Endothelial cell of umbilical vein (primary cell): ENCODE measurements at regions not wholly inside any gene's neighbourhood (a gene's known extent, or its start where the extent isn't known, plus 50 kb on each side); places are given as distances from the start of the nearest gene placed in this dataset.

ENCODE experiments used
- BruUV-seq: library from RNA; stranded (reverse); fragments of 400-500 nt; replicated peaks from 2 replicates; lab custom pipeline; 2021; lab: Mats Ljungman, UMichigan
- CTCF ChIA-PET: fragments of 300-600, 350-600 bp; sonication (Branson Sonifier 250); formaldehyde crosslinking; loops from one replicate; lab custom pipeline; 2021; ENCODE audit warnings: antibody characterized with exemption, inconsistent platforms; lab: Charles Lee
- POLR2A ChIA-PET: fragments of 300-600, 350-600 bp; sonication (Branson Sonifier 250); formaldehyde crosslinking; loops from one replicate; lab custom pipeline; 2021; ENCODE audit warnings: antibody characterized with exemption, inconsistent platforms; lab: Charles Lee
- DNase-seq: peaks from one replicate; pipeline ENCODE4 v3.0.0-alpha.2; 2011; ENCODE audit warnings: low read depth, low spot score
- FAIRE-seq: peaks from 2 replicates; lab custom pipeline; 2011; peaks lifted over from hg19 to GRCh38; lab: Jason Lieb, UNC
- H2AFZ ChIP-seq: 2 replicates; pipeline ENCODE4 v1.6.0; 2012; ENCODE audit warnings: low read depth, low read length, control low read depth, inconsistent platforms
- H3K27ac ChIP-seq: 2 replicates; pipeline ENCODE4 v1.5.1; 2011; ENCODE audit warnings: low read depth, mild to moderate bottlenecking, control low read depth, low read length, moderate library complexity; ENCODE audit not compliant: insufficient read depth
- H3K27me3 ChIP-seq, 2 experiments: 2 replicates each; pipeline versions ENCODE4 v1.6.0 to v1.6.1; 2011; ENCODE audit warnings: low read length in 2 of 2, mixed read lengths in 1 of 2; ENCODE audit not compliant: control insufficient read depth in 2 of 2, insufficient read depth in 2 of 2
- H3K36me3 ChIP-seq, 2 experiments: 2 replicates in 1 of 2; 3 replicates in 1 of 2; pipeline ENCODE4 v1.5.1; 2011; ENCODE audit warnings: low read length in 2 of 2, mild to moderate bottlenecking in 1 of 2, moderate library complexity in 1 of 2; ENCODE audit not compliant: control insufficient read depth in 2 of 2, insufficient read depth in 2 of 2; ENCODE audit errors: extremely low read depth in 1 of 2
- H3K4me1 ChIP-seq: 3 replicates; pipeline ENCODE4 v1.5.1; 2011; ENCODE audit warnings: mild to moderate bottlenecking, low read length; ENCODE audit not compliant: control insufficient read depth, insufficient read depth; ENCODE audit errors: extremely low read depth
- H3K4me2 ChIP-seq: 2 replicates; pipeline ENCODE4 v1.6.1; 2011; ENCODE audit warnings: low read length, control low read depth, mixed read lengths; ENCODE audit not compliant: insufficient read depth
- H3K4me3 ChIP-seq, 3 experiments: fragments of 200-600 bp in 1 of 3; sonication (generic), shearing (Covaris generic) in 1 of 3; replicated peaks in 1 of 3; 2 replicates each; pipeline ENCODE4 v1.5.1; 2011 to 2016; ENCODE audit warnings: control low read depth in 3 of 3, low read length in 3 of 3, mild to moderate bottlenecking in 2 of 3, inconsistent platforms in 1 of 3, low read depth in 1 of 3, moderate library complexity in 1 of 3; ENCODE audit not compliant: insufficient read depth in 1 of 3
- H3K79me2 ChIP-seq: 2 replicates; pipeline ENCODE4 v1.6.0; 2012; ENCODE audit warnings: low read length, inconsistent platforms; ENCODE audit not compliant: control insufficient read depth, insufficient read depth
- H3K9ac ChIP-seq: replicated peaks from 2 replicates; pipeline ENCODE3; 2011; ENCODE audit warnings: low read length, control low read depth; ENCODE audit not compliant: insufficient read depth; ENCODE audit errors: extremely low read depth
- H3K9me1 ChIP-seq: replicated peaks from 3 replicates; pipeline ENCODE4 v1.6.0; 2011; ENCODE audit warnings: mild to moderate bottlenecking, low read length; ENCODE audit not compliant: control insufficient read depth, insufficient read depth; ENCODE audit errors: extremely low read depth
- H3K9me3 ChIP-seq: replicated peaks from 2 replicates; pipeline ENCODE4 v1.5.1; 2012; ENCODE audit warnings: low read length, inconsistent platforms; ENCODE audit not compliant: control insufficient read depth, insufficient read depth
- H4K20me1 ChIP-seq: replicated peaks from 2 replicates; pipeline ENCODE3; 2011; ENCODE audit warnings: mild to moderate bottlenecking, low read length; ENCODE audit not compliant: control insufficient read depth, insufficient read depth; ENCODE audit errors: extremely low read depth
- CTCF ChIP-seq, 2 donors: IDR thresholded peaks; 1 replicate in 1 of 2; 2 replicates in 1 of 2; pipeline ENCODE4 v1.5.1; 2011; ENCODE audit warnings: low read length in 2 of 2, mild to moderate bottlenecking in 2 of 2, moderate library complexity in 2 of 2, control low read depth in 1 of 2, inconsistent platforms in 1 of 2, low read depth in 1 of 2; ENCODE audit not compliant: insufficient read depth in 1 of 2; ENCODE audit errors: extremely low read depth in 1 of 2
- EZH2 ChIP-seq: IDR thresholded peaks from 2 replicates; pipeline ENCODE4 v1.6.1; 2012; ENCODE audit warnings: borderline replicate concordance, low read depth, mild to moderate bottlenecking, moderate library complexity, low read length, inconsistent platforms; ENCODE audit not compliant: severe bottlenecking
- FOS ChIP-seq: IDR thresholded peaks from 2 replicates; pipeline ENCODE4 v1.6.1; 2011; ENCODE audit warnings: mild to moderate bottlenecking, low read length, moderate library complexity, borderline replicate concordance; ENCODE audit not compliant: insufficient read depth
- GATA2 ChIP-seq: IDR thresholded peaks from 2 replicates; pipeline ENCODE4 v1.7.0; 2011; ENCODE audit warnings: low read depth, mild to moderate bottlenecking, moderate library complexity, mixed read lengths, low read length; ENCODE audit not compliant: insufficient read length, insufficient read depth
- JUN ChIP-seq: IDR thresholded peaks from 2 replicates; pipeline ENCODE4 v1.6.1; 2011; ENCODE audit warnings: borderline replicate concordance, low read depth; ENCODE audit not compliant: insufficient read length, insufficient read depth
- MAX ChIP-seq: IDR thresholded peaks from 2 replicates; pipeline ENCODE4 v1.6.1; 2011; ENCODE audit not compliant: insufficient read depth, insufficient read length
- MYC ChIP-seq: IDR thresholded peaks from one replicate; pipeline ENCODE4 v1.6.1; 2011; ENCODE audit warnings: mild to moderate bottlenecking, low read depth, low read length
- POLR2A ChIP-seq: IDR thresholded peaks from 2 replicates; pipeline ENCODE4 v1.6.1; 2012; ENCODE audit warnings: low read depth, mild to moderate bottlenecking, control low read depth, low read length
- POLR2AphosphoS5 ChIP-seq: IDR thresholded peaks from 2 replicates; pipeline ENCODE4 v1.6.1; 2012; ENCODE audit warnings: low read depth, mild to moderate bottlenecking, control low read depth, low read length, moderate library complexity; ENCODE audit not compliant: insufficient read depth
- dilution Hi-C: fragments of 300-500 bp; cut with MboI; formaldehyde crosslinking; loops from one replicate; pipeline ENCODE4 v1.15.0; 2019; ENCODE audit warnings: low sequenced_read_pairs; ENCODE audit not compliant: extremely low pct_ligation_motif_present
- intact Hi-C: fragments of 100-400 bp; cut with micrococcal nuclease; formaldehyde crosslinking; loops from one replicate; pipeline ENCODE4 v1.10.0; 2022

GRCh38 chr10:78699971-78700370, 368.8 kb upstream of the ZMIZ1 start:
- no peak overlapping the region for H3K27ac ChIP-seq
- H4K20me1 ChIP-seq = no peaks in the 10 kb centered on the region
- no peaks in the 10 kb centered on the region for H3K27me3 ChIP-seq
- H3K4me2 ChIP-seq = peak overlapping the region; percentile 40
- no peaks in the 10 kb centered on the region for H3K36me3 ChIP-seq
- ChIA-PET CTCF (interaction anchor here (1.0 to 1.2 kb wide), 2 partner anchors 9 to 14 kb away, joined by 3 read pairs; no protein-coding TSS in a partner anchor), POLR2A (interaction anchor here (0.6 kb wide), 1 partner anchor 10 kb away, joined by 3 read pairs; no protein-coding TSS in a partner anchor)
- dilution Hi-C loops (no loop called here), intact Hi-C loops (loop anchor here (2.0 to 5.0 kb wide), 2 partner anchors 57 to 272 kb away; no protein-coding TSS in a partner anchor)
- no peaks in the 10 kb centered on the region for H3K9me1 ChIP-seq
- H3K4me1 ChIP-seq = peaks cover 17% of the 10 kb centered on the region
- FAIRE-seq = no peak
- no peak overlapping the region for H2AFZ ChIP-seq
- no peaks in the 10 kb centered on the region for H3K9me3 ChIP-seq
- no peak for DNase-seq
- TF ChIP-seq JUN (no peak), POLR2AphosphoS5 (no peak), MYC (no peak), FOS (no peak), GATA2 (no peak), EZH2 (no peak), CTCF (IDR thresholded peaks at IDR 0.05; ENCODE audit: extremely low read depth in 1 of 2, insufficient read depth in 1 of 2, low read depth in 1 of 2, low read length in 2 of 2) (no peak), MAX (no peak), POLR2A (no peak)
- H3K9ac ChIP-seq = no peak overlapping the region
- H3K79me2 ChIP-seq = no peaks in the 10 kb centered on the region
- BruUV-seq = no TSS peak
- H3K4me3 ChIP-seq = no peak overlapping the region
